HCT116 (cell line): ENCODE measurements at regions not wholly inside any gene's neighbourhood (a gene's known extent, or its start where the extent isn't known, plus 50 kb on each side); places are given as distances from the start of the nearest gene placed in this dataset.

Experiments
- EZH2 ChIP-seq: fragments of 200-600 bp; sonication (generic); IDR thresholded peaks from 2 replicates; pipeline ENCODE4 v1.6.1; 2017; ENCODE audit warnings: antibody characterized with exemption, mixed run types
- TF ChIP-seq, protein P1 (sequence below), 3 experiments: fragments of 200-600 bp in 1 of 3; sonication (generic) in 1 of 3; IDR thresholded peaks in 2 of 3; conservative IDR thresholded peaks in 1 of 3; 2 replicates each; pipeline ENCODE4 v1.5.1; 2012 to 2017; ENCODE audit warnings: low read depth in 2 of 3, low read length in 2 of 3, antibody characterized with exemption in 1 of 3, borderline replicate concordance in 1 of 3, control low read depth in 1 of 3, mild to moderate bottlenecking in 1 of 3, mixed read lengths in 1 of 3, mixed run types in 1 of 3, moderate library complexity in 1 of 3; ENCODE audit not compliant: insufficient read depth in 1 of 3

DNA sequence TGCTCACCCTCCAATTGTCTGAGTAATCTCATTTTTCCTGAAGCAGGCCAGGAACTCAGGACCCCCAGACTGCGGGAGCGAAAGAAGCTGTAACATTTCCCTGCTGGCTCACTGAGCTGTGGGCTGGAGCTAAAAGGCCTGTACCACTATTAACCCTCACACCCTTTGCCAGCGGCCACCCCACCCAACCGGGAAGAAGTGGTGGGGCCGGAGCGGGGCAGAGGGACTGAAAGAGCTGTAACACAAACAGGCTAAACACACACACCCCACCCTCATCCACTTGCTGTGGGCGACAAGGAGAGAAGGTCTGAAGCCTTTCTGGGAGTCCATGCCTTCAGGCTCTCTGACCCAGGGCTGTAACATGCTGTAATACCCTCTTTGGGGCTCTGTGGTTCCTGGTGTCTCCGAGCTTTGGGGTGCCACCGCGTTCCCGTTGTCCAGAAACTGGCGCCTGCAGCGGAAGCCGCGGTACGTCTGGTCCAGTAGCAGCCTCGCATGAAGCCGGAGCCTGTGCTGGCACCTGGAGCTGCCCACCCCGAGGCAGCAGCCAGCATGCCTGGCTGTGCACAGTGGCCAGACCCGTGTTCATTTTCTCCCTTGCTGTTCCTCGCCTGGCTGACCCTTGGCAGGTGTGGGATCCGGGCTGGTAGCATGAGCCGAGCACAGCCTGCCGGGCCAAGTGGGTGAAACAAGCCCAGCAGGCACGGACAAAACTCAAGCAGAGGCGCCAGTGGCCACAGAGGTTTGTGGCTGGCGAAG is 345.5 kb upstream of the MGAT4C start:
- TF ChIP-seq, protein P1, sequence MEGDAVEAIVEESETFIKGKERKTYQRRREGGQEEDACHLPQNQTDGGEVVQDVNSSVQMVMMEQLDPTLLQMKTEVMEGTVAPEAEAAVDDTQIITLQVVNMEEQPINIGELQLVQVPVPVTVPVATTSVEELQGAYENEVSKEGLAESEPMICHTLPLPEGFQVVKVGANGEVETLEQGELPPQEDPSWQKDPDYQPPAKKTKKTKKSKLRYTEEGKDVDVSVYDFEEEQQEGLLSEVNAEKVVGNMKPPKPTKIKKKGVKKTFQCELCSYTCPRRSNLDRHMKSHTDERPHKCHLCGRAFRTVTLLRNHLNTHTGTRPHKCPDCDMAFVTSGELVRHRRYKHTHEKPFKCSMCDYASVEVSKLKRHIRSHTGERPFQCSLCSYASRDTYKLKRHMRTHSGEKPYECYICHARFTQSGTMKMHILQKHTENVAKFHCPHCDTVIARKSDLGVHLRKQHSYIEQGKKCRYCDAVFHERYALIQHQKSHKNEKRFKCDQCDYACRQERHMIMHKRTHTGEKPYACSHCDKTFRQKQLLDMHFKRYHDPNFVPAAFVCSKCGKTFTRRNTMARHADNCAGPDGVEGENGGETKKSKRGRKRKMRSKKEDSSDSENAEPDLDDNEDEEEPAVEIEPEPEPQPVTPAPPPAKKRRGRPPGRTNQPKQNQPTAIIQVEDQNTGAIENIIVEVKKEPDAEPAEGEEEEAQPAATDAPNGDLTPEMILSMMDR (IDR thresholded peaks at IDR 0.05 in 2 of 3, conservative IDR thresholded peaks at IDR 0.05 in 1 of 3; ENCODE audit: borderline replicate concordance in 1 of 3, insufficient read depth in 1 of 3, low read depth in 2 of 3, low read length in 2 of 3): no peak
- no peak for TF ChIP-seq EZH2
